ENCODE measurements at regions not wholly inside any gene's neighbourhood (a gene's known extent, or its start where the extent isn't known, plus 50 kb on each side); places are given as distances from the start of the nearest gene placed in this dataset.
A peak's percentile ranks its signal among the peaks of the same experiment; 100 is the strongest.

DNA sequence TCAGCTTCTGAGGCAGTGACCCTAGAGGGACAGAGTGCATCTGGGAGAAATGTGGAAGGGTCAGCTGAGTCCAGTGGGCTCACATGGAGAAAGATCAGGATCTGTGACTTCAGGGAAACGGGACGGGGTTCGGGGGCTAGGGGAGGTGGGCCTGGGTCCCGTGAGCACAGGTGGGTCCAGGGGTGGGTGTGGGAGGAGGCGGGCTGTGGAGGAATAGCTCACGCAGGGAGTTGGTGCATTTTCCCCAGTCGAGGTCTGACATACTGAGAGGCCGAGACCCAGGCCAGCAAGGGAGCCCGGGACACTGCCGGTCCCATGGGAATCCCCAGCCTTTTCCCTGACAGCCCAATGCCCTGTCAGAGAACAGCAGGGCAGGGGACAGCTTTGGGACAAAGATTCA, 93.1 kb downstream of the TNFAIP2 start:
- DNase-seq, result no peak
- peaks cover 15% of the 10 kb centered on the region for H3K27me3 ChIP-seq (ENCODE audit: insufficient read depth, low read length)
- H4K91ac ChIP-seq (ENCODE audit: low read depth, low read length), result no peak overlapping the region
- H2BK120ac ChIP-seq (ENCODE audit: insufficient read depth, low read length, poor library complexity), result no peak overlapping the region
- WGBS (ENCODE audit: extremely low coverage, insufficient coverage, insufficient read length), result no CpG with 5 or more reads among the region's 10 CpGs
- H2BK12ac ChIP-seq (ENCODE audit: low read length), result no peak overlapping the region
- H3K4me2 ChIP-seq (ENCODE audit: low read length), result no peak overlapping the region
- H2BK5ac ChIP-seq (ENCODE audit: low read depth, low read length, poor library complexity), result no peak overlapping the region
- no peak overlapping the region for H3K18ac ChIP-seq (ENCODE audit: low read length)
- peaks cover 4% of the 10 kb centered on the region in 2 experiments for H3K4me1 ChIP-seq (ENCODE audit: control insufficient read depth in 1 of 2, insufficient read depth in 2 of 2, low read length in 2 of 2)
- H4K8ac ChIP-seq (ENCODE audit: low read depth, low read length), result no peak overlapping the region
- peaks cover 8% of the 10 kb centered on the region for H3K9me3 ChIP-seq (ENCODE audit: insufficient read depth, low read depth, low read length)
- H2AFZ ChIP-seq (ENCODE audit: insufficient read depth, low read length, poor library complexity), result no peak overlapping the region
- no peak overlapping the region for H3K14ac ChIP-seq (ENCODE audit: low read length)
- no peak overlapping the region for H3K4me3 ChIP-seq (ENCODE audit: low read depth, low read length)
- no peak overlapping the region for H3K27ac ChIP-seq (ENCODE audit: low read depth, low read length)
- H3K23ac ChIP-seq (ENCODE audit: low read length), result no peak overlapping the region
- H3K9ac ChIP-seq (ENCODE audit: low read length), result no peak overlapping the region
- no peaks in the 10 kb centered on the region for H3K79me2 ChIP-seq (ENCODE audit: control insufficient read depth, insufficient read depth, low read length, poor library complexity)
- H3K4ac ChIP-seq (ENCODE audit: low read depth, low read length), result no peak overlapping the region
- no peaks in the 10 kb centered on the region for H3K79me1 ChIP-seq (ENCODE audit: low read length)
- H2AK5ac ChIP-seq (ENCODE audit: low read length), result no peak overlapping the region
- H4K12ac ChIP-seq (ENCODE audit: low read depth, low read length), result no peak overlapping the region
- H3K36me3 ChIP-seq (ENCODE audit: control insufficient read depth in 1 of 2, insufficient read depth in 2 of 2, low read length in 2 of 2), result no peaks in the 10 kb centered on the region

DNA sequence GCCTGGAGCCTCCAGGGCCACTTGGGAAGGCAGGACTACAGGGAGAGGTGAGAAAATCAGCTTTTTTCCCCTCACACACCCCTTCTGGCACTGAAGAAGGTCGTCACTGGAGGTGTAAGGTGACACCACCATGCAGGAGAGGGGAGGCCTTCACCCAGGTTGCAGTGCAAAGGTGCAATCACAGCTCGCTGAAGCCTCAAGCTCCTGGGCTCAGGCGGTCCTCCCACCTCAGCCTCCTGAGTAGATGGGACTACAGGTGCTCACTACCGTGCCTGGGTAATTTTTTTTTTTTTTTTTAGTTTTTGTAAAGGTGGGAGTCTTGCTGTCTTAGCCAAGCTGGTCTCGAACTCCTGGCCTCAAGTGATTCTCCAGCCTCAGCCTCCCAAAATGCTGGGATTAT, 93.6 kb downstream of the TNFAIP2 start:
- no CpG with 5 or more reads among the region's 5 CpGs for WGBS (ENCODE audit: extremely low coverage, insufficient coverage, insufficient read length)
- DNase-seq, result no peak

DNA sequence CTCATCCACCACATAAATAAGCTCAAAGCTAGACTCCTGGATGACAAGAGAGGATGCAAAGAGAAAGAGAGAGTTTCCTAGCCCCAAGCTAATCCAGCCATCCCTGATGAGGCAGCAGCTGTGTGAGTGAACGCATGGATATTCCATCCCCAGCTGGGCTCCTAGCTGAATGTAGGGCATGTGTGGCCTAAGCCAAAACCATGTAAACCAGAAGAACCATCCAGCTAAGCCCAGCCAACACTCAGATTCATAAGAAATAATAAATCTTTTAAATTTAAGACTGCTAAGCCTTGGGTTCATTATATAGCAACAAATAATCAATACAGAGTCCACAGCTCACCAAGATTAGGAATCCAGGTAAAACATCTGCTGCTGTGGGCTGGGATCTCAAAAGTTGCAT, 94.3 kb downstream of the TNFAIP2 start:
- H2BK12ac ChIP-seq (ENCODE audit: low read length), result no peak overlapping the region
- no peak overlapping the region for H3K18ac ChIP-seq (ENCODE audit: low read length)
- no peak overlapping the region for H3K4me2 ChIP-seq (ENCODE audit: low read length)
- no peak overlapping the region for H4K8ac ChIP-seq (ENCODE audit: low read depth, low read length)
- no peak overlapping the region for H3K23ac ChIP-seq (ENCODE audit: low read length)
- no peak overlapping the region for H4K91ac ChIP-seq (ENCODE audit: low read depth, low read length)
- no peak overlapping the region for H2BK120ac ChIP-seq (ENCODE audit: insufficient read depth, low read length, poor library complexity)
- H3K79me2 ChIP-seq (ENCODE audit: control insufficient read depth, insufficient read depth, low read length, poor library complexity), result no peaks in the 10 kb centered on the region
- H3K4me1 ChIP-seq (ENCODE audit: control insufficient read depth in 1 of 2, insufficient read depth in 2 of 2, low read length in 2 of 2), result peaks cover 4% of the 10 kb centered on the region in 2 experiments
- no peak overlapping the region for H2AFZ ChIP-seq (ENCODE audit: insufficient read depth, low read length, poor library complexity)
- H4K12ac ChIP-seq (ENCODE audit: low read depth, low read length), result no peak overlapping the region
- H3K27ac ChIP-seq (ENCODE audit: low read depth, low read length), result no peak overlapping the region
- H3K9me3 ChIP-seq (ENCODE audit: insufficient read depth, low read depth, low read length), result peaks cover 8% of the 10 kb centered on the region
- no CpG with 5 or more reads among the region's 1 CpG for WGBS (ENCODE audit: extremely low coverage, insufficient coverage, insufficient read length)
- no peaks in the 10 kb centered on the region for H3K79me1 ChIP-seq (ENCODE audit: low read length)
- no peak overlapping the region for H3K4ac ChIP-seq (ENCODE audit: low read depth, low read length)
- H3K4me3 ChIP-seq (ENCODE audit: low read depth, low read length), result no peak overlapping the region
- DNase-seq, result no peak
- no peak overlapping the region for H2AK5ac ChIP-seq (ENCODE audit: low read length)
- H3K36me3 ChIP-seq (ENCODE audit: control insufficient read depth in 1 of 2, insufficient read depth in 2 of 2, low read length in 2 of 2), result no peaks in the 10 kb centered on the region
- peaks cover 15% of the 10 kb centered on the region for H3K27me3 ChIP-seq (ENCODE audit: insufficient read depth, low read length)
- no peak overlapping the region for H3K14ac ChIP-seq (ENCODE audit: low read length)
- no peak overlapping the region for H2BK5ac ChIP-seq (ENCODE audit: low read depth, low read length, poor library complexity)
- no peak overlapping the region for H3K9ac ChIP-seq (ENCODE audit: low read length)

More for the DNA sequence above, 93.6 kb downstream of the TNFAIP2 start:
- Histone ChIP-seq H4K12ac (ENCODE audit: low read depth, low read length) (no peak overlapping the region), H3K23ac (ENCODE audit: low read length) (no peak overlapping the region), H3K9ac (ENCODE audit: low read length) (no peak overlapping the region), H3K27me3 (ENCODE audit: insufficient read depth, low read length) (peaks cover 15% of the 10 kb centered on the region), H4K91ac (ENCODE audit: low read depth, low read length) (no peak overlapping the region), H3K9me3 (ENCODE audit: insufficient read depth, low read depth, low read length) (peaks cover 8% of the 10 kb centered on the region), H3K4me3 (ENCODE audit: low read depth, low read length) (no peak overlapping the region), H4K8ac (ENCODE audit: low read depth, low read length) (no peak overlapping the region), H3K36me3 (ENCODE audit: control insufficient read depth in 1 of 2, insufficient read depth in 2 of 2, low read length in 2 of 2) (no peaks in the 10 kb centered on the region), H3K14ac (ENCODE audit: low read length) (no peak overlapping the region), H3K79me1 (ENCODE audit: low read length) (no peaks in the 10 kb centered on the region), H3K79me2 (ENCODE audit: control insufficient read depth, insufficient read depth, low read length, poor library complexity) (no peaks in the 10 kb centered on the region), H2AFZ (ENCODE audit: insufficient read depth, low read length, poor library complexity) (no peak overlapping the region), H3K4me2 (ENCODE audit: low read length) (no peak overlapping the region), H3K18ac (ENCODE audit: low read length) (no peak overlapping the region), H2AK5ac (ENCODE audit: low read length) (no peak overlapping the region), H3K27ac (ENCODE audit: low read depth, low read length) (no peak overlapping the region), H2BK120ac (ENCODE audit: insufficient read depth, low read length, poor library complexity) (no peak overlapping the region), H2BK5ac (ENCODE audit: low read depth, low read length, poor library complexity) (no peak overlapping the region), H2BK12ac (ENCODE audit: low read length) (no peak overlapping the region), H3K4ac (ENCODE audit: low read depth, low read length) (no peak overlapping the region), H3K4me1 (ENCODE audit: control insufficient read depth in 1 of 2, insufficient read depth in 2 of 2, low read length in 2 of 2) (peaks cover 4% of the 10 kb centered on the region in 2 experiments)

DNA sequence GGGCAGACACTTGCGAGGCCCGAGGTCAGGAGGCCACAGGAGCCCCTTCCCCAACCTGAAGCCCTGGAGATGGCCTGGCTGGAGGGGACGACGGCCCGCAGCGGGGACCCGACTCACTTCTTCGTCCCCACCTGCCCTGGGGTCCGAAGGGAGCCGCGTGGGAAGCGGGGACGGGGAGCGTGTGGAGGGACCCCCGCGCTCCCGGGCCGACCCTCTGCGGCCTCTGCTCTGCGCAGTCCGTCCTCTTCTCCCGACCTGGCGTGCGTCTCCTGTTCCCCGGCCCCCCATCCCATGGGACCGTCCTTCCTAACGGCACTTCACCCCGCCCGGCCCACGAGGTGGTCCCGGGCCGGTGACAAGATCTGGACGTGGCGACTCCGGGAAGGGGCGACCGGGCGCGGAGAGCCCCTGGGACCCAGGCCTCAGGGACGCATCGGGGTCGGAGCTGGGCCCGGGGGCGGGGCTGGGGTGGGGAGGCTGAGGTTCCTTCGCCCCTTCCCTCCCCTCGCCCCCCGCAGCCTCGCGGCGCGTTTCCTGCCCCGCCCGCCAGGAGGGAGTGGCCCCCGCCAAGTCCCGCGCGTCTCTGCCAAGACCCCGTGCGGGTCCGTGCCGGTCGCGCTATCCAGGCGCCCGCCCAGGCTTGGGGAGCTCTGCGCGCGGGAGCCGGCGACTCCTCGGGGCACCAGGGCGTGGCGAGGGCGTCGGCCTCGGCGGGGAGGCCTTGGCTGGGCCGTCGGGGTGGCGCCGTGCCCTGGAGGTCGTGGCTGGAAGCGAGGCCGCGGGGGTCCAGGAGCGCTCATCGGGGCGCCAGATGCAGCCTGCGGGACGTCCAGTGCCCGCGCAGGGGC, 97.1 kb downstream of the TNFAIP2 start:
- H3K4me3 ChIP-seq (ENCODE audit: low read depth, low read length), result peak overlapping the region; percentile 65
- peak overlapping the region; percentile 25 for H3K14ac ChIP-seq (ENCODE audit: low read length)
- peaks cover 4% of the 10 kb centered on the region in 2 experiments for H3K4me1 ChIP-seq (ENCODE audit: control insufficient read depth in 1 of 2, insufficient read depth in 2 of 2, low read length in 2 of 2)
- H2BK12ac ChIP-seq (ENCODE audit: low read length), result no peak overlapping the region
- H3K18ac ChIP-seq (ENCODE audit: low read length), result no peak overlapping the region
- no peak overlapping the region for H2BK120ac ChIP-seq (ENCODE audit: insufficient read depth, low read length, poor library complexity)
- no peak overlapping the region for H3K23ac ChIP-seq (ENCODE audit: low read length)
- H3K36me3 ChIP-seq (ENCODE audit: control insufficient read depth in 1 of 2, insufficient read depth in 2 of 2, low read length in 2 of 2), result no peaks in the 10 kb centered on the region
- no peak overlapping the region for H3K27ac ChIP-seq (ENCODE audit: low read depth, low read length)
- peak in 1 of 2 donors; percentile 5 for DNase-seq
- no peaks in the 10 kb centered on the region for H3K79me2 ChIP-seq (ENCODE audit: control insufficient read depth, insufficient read depth, low read length, poor library complexity)
- no peak overlapping the region for H4K12ac ChIP-seq (ENCODE audit: low read depth, low read length)
- H3K4me2 ChIP-seq (ENCODE audit: low read length), result peak overlapping the region; percentile 64
- peak overlapping the region; percentile 17 for H2AFZ ChIP-seq (ENCODE audit: insufficient read depth, low read length, poor library complexity)
- no peaks in the 10 kb centered on the region for H3K79me1 ChIP-seq (ENCODE audit: low read length)
- WGBS (ENCODE audit: extremely low coverage, insufficient coverage, insufficient read length), result no CpG with 5 or more reads among the region's 92 CpGs
- H3K9ac ChIP-seq (ENCODE audit: low read length), result no peak overlapping the region
- H4K91ac ChIP-seq (ENCODE audit: low read depth, low read length), result no peak overlapping the region
- H4K8ac ChIP-seq (ENCODE audit: low read depth, low read length), result no peak overlapping the region
- H2BK5ac ChIP-seq (ENCODE audit: low read depth, low read length, poor library complexity), result no peak overlapping the region
- H3K4ac ChIP-seq (ENCODE audit: low read depth, low read length), result no peak overlapping the region
- H2AK5ac ChIP-seq (ENCODE audit: low read length), result no peak overlapping the region
- H3K9me3 ChIP-seq (ENCODE audit: insufficient read depth, low read depth, low read length), result peaks cover 8% of the 10 kb centered on the region
- peaks cover 15% of the 10 kb centered on the region for H3K27me3 ChIP-seq (ENCODE audit: insufficient read depth, low read length)

Data from trophoblast cell (in vitro differentiated cells and primary cell).